H7 (cell line): ENCODE measurements at regions not wholly inside any gene's neighbourhood (a gene's known extent, or its start where the extent isn't known, plus 50 kb on each side); places are given as distances from the start of the nearest gene placed in this dataset.
"Not testable (repeated sequence)": the region's sequence is repeated elsewhere in the genome, so short reads cannot be mapped to it uniquely, and the experiment has no call there.

ENCODE experiments used
- DNase-seq: peaks from one replicate; pipeline ENCODE4 v3.0.0; 2012
- H3K27me3 ChIP-seq: 2 replicates; pipeline ENCODE4 v1.6.0; 2011; ENCODE audit warnings: mild to moderate bottlenecking, low read length; ENCODE audit not compliant: control insufficient read depth, insufficient read depth
- H3K36me3 ChIP-seq: replicated peaks from 2 replicates; pipeline ENCODE4 v1.5.1; 2011; ENCODE audit warnings: low read length; ENCODE audit not compliant: control insufficient read depth, insufficient read depth
- H3K4me3 ChIP-seq: 2 replicates; pipeline ENCODE4 v1.5.1; 2011; ENCODE audit warnings: low read depth, mild to moderate bottlenecking, control low read depth, low read length, moderate library complexity; ENCODE audit not compliant: insufficient read depth

GRCh38 chr5:162550236-162550635 lies 482.7 kb downstream of the GABRG2 start:
- DNase-seq, result no peak
- Histone ChIP-seq H3K36me3 (no peaks in the 10 kb centered on the region), H3K27me3 (no peaks in the 10 kb centered on the region), H3K4me3 (no peak overlapping the region)

GRCh38 chr5:162558120-162558519 lies 490.5 kb downstream of the GABRG2 start:
- H3K27me3 ChIP-seq, result no peaks in the 10 kb centered on the region
- H3K36me3 ChIP-seq, result no peaks in the 10 kb centered on the region
- no peak for DNase-seq
- no peak overlapping the region for H3K4me3 ChIP-seq

GRCh38 chr5:162567644-162568043 lies 500.1 kb downstream of the GABRG2 start:
- H3K4me3 ChIP-seq, result no peak overlapping the region
- H3K36me3 ChIP-seq, result no peaks in the 10 kb centered on the region
- no peak for DNase-seq
- H3K27me3 ChIP-seq, result no peaks in the 10 kb centered on the region

- no peak overlapping the region for H3K4me3 ChIP-seq
- no peaks in the 10 kb centered on the region for H3K27me3 ChIP-seq
- no peaks in the 10 kb centered on the region for H3K36me3 ChIP-seq
These were observed 506.2 kb downstream of the GABRG2 start for GRCh38 chr5:162573758-162574157.

GRCh38 chr5:162591724-162592123 lies 524.2 kb downstream of the GABRG2 start:
- no peaks in the 10 kb centered on the region for H3K36me3 ChIP-seq
- H3K4me3 ChIP-seq, result no peak overlapping the region
- no peaks in the 10 kb centered on the region for H3K27me3 ChIP-seq
- DNase-seq, result no peak

More at GRCh38 chr5:162573758-162574157, 506.2 kb downstream of the GABRG2 start:
- DNase-seq, result no peak

- no peak for DNase-seq
- Histone ChIP-seq H3K4me3 (no peak overlapping the region), H3K27me3 (no peaks in the 10 kb centered on the region), H3K36me3 (no peaks in the 10 kb centered on the region)
These were observed 526.3 kb downstream of the GABRG2 start for GRCh38 chr5:162593881-162594280.

- Histone ChIP-seq H3K4me3 (no peak overlapping the region), H3K36me3 (no peaks in the 10 kb centered on the region), H3K27me3 (no peaks in the 10 kb centered on the region)
- no peak for DNase-seq
These were observed 536.0 kb downstream of the GABRG2 start for GRCh38 chr5:162603443-162604070.

- no peak for DNase-seq
- Histone ChIP-seq H3K4me3 (no peak overlapping the region), H3K36me3 (no peaks in the 10 kb centered on the region), H3K27me3 (no peaks in the 10 kb centered on the region)
These were observed 540.3 kb downstream of the GABRG2 start for GRCh38 chr5:162607879-162608278.

- not testable (repeated sequence) for H3K27me3 ChIP-seq, DNase-seq, H3K36me3 ChIP-seq, H3K4me3 ChIP-seq
These were observed 554.2 kb downstream of the GABRG2 start for GRCh38 chr5:162621726-162622263.

GRCh38 chr5:162624110-162624509 lies 556.5 kb downstream of the GABRG2 start:
- Histone ChIP-seq H3K36me3 (no peaks in the 10 kb centered on the region; the same call in 1 of the 2 replicates), H3K4me3 (no peak overlapping the region), H3K27me3 (no peaks in the 10 kb centered on the region)
- DNase-seq, result no peak

GRCh38 chr5:162637481-162637880 lies 569.9 kb downstream of the GABRG2 start:
- Histone ChIP-seq H3K36me3 (no peaks in the 10 kb centered on the region), H3K4me3 (no peak overlapping the region), H3K27me3 (no peaks in the 10 kb centered on the region)
- DNase-seq, result no peak

- DNase-seq, result no peak
- Histone ChIP-seq H3K27me3 (no peaks in the 10 kb centered on the region), H3K36me3 (no peaks in the 10 kb centered on the region), H3K4me3 (no peak overlapping the region)
These were observed 571.3 kb downstream of the GABRG2 start for GRCh38 chr5:162638849-162639248.

GRCh38 chr5:162641142-162641813 lies 573.7 kb downstream of the GABRG2 start:
- Histone ChIP-seq H3K27me3 (no peaks in the 10 kb centered on the region), H3K4me3 (no peak overlapping the region), H3K36me3 (no peaks in the 10 kb centered on the region)
- no peak for DNase-seq

GRCh38 chr5:162654661-162655405 lies 587.3 kb downstream of the GABRG2 start:
- no peaks in the 10 kb centered on the region for H3K36me3 ChIP-seq
- DNase-seq, result no peak
- H3K27me3 ChIP-seq, result no peaks in the 10 kb centered on the region
- H3K4me3 ChIP-seq, result no peak overlapping the region

GRCh38 chr5:162657076-162657475 lies 589.5 kb downstream of the GABRG2 start:
- no peaks in the 10 kb centered on the region for H3K36me3 ChIP-seq
- no peak overlapping the region for H3K4me3 ChIP-seq
- H3K27me3 ChIP-seq, result no peaks in the 10 kb centered on the region
- no peak for DNase-seq
